ENCODE measurements at regions not wholly inside any gene's neighbourhood (a gene's known extent, or its start where the extent isn't known, plus 50 kb on each side); places are given as distances from the start of the nearest gene placed in this dataset.

DNA sequence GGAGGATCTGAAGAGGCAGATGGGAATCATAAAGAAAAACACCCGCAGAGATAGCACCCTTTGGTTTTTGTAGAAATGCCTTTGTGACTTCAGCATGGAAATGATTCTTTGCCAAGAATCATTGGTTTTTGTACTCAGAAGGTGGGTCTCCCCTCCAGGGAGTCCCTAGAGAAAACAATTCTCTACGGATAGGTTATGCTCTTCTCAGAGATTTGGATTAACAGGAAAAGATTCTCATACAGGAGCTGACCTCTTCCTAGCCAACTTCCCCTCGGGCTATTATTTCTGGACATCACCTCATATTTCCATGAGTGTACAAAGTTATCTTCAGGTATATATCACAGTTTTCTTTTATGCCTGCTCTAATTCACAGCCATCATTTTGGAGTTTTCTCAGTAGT, 274.2 kb upstream of the HABP2 start:
- TF ChIP-seq CTCF (conservative IDR thresholded peaks at IDR 0.05; ENCODE audit: low read depth, low read length) (no peak), EZH2 (IDR thresholded peaks at IDR 0.05; ENCODE audit: borderline replicate concordance, low read depth, low read length, poor library complexity, severe bottlenecking) (no peak)
